ENCODE measurements at regions not wholly inside any gene's neighbourhood (a gene's known extent, or its start where the extent isn't known, plus 50 kb on each side); places are given as distances from the start of the nearest gene placed in this dataset.
"Not testable (repeated sequence)": the region's sequence is repeated elsewhere in the genome, so short reads cannot be mapped to it uniquely, and the experiment has no call there.

DNA sequence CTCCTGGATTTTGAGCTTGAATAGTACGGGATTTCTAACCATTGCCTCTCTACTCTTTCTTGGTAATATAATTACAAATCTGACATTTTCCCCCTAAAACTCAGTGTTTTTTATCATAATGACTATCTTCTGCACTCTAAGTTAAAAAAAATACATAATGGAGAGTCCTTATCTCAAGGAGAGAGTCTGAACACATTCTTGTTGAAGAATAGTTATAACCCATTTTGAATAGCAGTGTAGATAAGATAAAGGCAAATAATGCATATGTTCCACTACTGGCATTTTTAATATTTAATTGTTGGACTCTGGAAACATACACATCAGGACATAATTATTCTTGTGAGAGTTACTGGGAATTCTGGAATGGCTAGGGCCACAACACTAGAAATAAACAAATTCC is 456.5 kb upstream of the ANO5 start:
- ChIA-PET POLR2A (ENCODE audit: low non-redundant PET) (no interaction called here), CTCF (no interaction called here)
- no peak for TF ChIP-seq CTCF (conservative IDR thresholded peaks at IDR 0.05; ENCODE audit: low read depth)
- H3K27ac ChIP-seq, result no peak overlapping the region
- DNase-seq (ENCODE audit: low spot score), result no peak

- H3K27ac ChIP-seq; POLR2A ChIA-PET (ENCODE audit: low non-redundant PET); DNase-seq (ENCODE audit: low spot score); CTCF ChIA-PET: not testable (repeated sequence)
These were observed 440.2 kb upstream of the ANO5 start for GRCh38 chr11:21752475-21753243.

GRCh38 chr11:21753244-21753767 is 439.6 kb upstream of the ANO5 start:
- H3K27ac ChIP-seq; POLR2A ChIA-PET (ENCODE audit: low non-redundant PET); CTCF ChIA-PET; DNase-seq (ENCODE audit: low spot score): not testable (repeated sequence)

GRCh38 chr11:21761000-21761399 is 431.9 kb upstream of the ANO5 start:
- CTCF ChIA-PET, result no interaction called here
- POLR2A ChIA-PET (ENCODE audit: low non-redundant PET), result no interaction called here
- no peak for DNase-seq (ENCODE audit: low spot score)
- H3K27ac ChIP-seq, result no peak overlapping the region
- no peak for TF ChIP-seq CTCF (conservative IDR thresholded peaks at IDR 0.05; ENCODE audit: low read depth)

GRCh38 chr11:21768388-21768787 is 424.5 kb upstream of the ANO5 start:
- ChIA-PET POLR2A (ENCODE audit: low non-redundant PET) (no interaction called here), CTCF (no interaction called here)
- TF ChIP-seq CTCF (conservative IDR thresholded peaks at IDR 0.05; ENCODE audit: low read depth), result no peak
- H3K27ac ChIP-seq, result no peak overlapping the region
- DNase-seq (ENCODE audit: low spot score), result no peak

DNA sequence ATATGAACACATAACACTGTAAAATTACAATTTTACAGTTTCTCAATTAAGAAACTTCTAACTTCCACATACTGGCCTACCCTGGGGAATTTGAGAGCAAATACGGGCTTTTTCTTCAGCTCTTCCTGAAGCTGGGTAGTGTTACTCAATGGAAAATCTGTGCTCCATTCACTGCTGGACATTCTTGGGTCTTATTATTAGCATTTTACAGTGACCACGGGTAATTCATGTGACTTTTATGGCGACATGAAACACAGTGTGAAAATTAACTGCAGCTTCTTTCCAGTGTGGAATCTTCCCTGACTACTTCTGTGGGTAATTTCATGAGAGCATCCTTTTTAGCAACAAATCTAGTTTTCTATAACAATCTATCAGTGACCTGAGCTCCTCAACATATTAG is 423.7 kb upstream of the ANO5 start:
- ChIA-PET POLR2A (ENCODE audit: low non-redundant PET) (no interaction called here), CTCF (no interaction called here)
- no peak for TF ChIP-seq CTCF (conservative IDR thresholded peaks at IDR 0.05; ENCODE audit: low read depth)
- H3K27ac ChIP-seq, result no peak overlapping the region
- no peak for DNase-seq (ENCODE audit: low spot score)

GRCh38 chr11:21771097-21771496 is 421.8 kb upstream of the ANO5 start:
- ChIA-PET CTCF (no interaction called here), POLR2A (ENCODE audit: low non-redundant PET) (no interaction called here)
- no peak overlapping the region for H3K27ac ChIP-seq
- no peak for DNase-seq (ENCODE audit: low spot score)
- no peak for TF ChIP-seq CTCF (conservative IDR thresholded peaks at IDR 0.05; ENCODE audit: low read depth)

GRCh38 chr11:21774212-21774611 is 418.7 kb upstream of the ANO5 start:
- DNase-seq (ENCODE audit: low spot score), result no peak
- ChIA-PET POLR2A (ENCODE audit: low non-redundant PET) (no interaction called here), CTCF (no interaction called here)
- TF ChIP-seq CTCF (conservative IDR thresholded peaks at IDR 0.05; ENCODE audit: low read depth), result no peak
- H3K27ac ChIP-seq, result no peak overlapping the region

Measured in RWPE1 (cell line).